ENCODE measurements at regions not wholly inside any gene's neighbourhood (a gene's known extent, or its start where the extent isn't known, plus 50 kb on each side); places are given as distances from the start of the nearest gene placed in this dataset.

GRCh38 chr9:90044263-90044662 is 439.5 kb downstream of the GADD45G start:
- Histone ChIP-seq H3K27ac (ENCODE audit: low read length) (no peak overlapping the region), H3K4me1 (ENCODE audit: control insufficient read depth, low read depth, low read length) (peaks cover 3% of the 10 kb centered on the region), H3K36me3 (ENCODE audit: control insufficient read depth, low read depth, low read length) (no peaks in the 10 kb centered on the region), H3K9ac (ENCODE audit: low read length) (no peak overlapping the region), H3K27me3 (ENCODE audit: control insufficient read depth, insufficient read depth, low read length) (no peaks in the 10 kb centered on the region), H3K9me3 (ENCODE audit: control insufficient read depth, low read depth, low read length) (no peaks in the 10 kb centered on the region), H3K4me3 (ENCODE audit: low read length) (no peak overlapping the region)

GRCh38 chr9:90044710-90045151 is 439.9 kb downstream of the GADD45G start:
- Histone ChIP-seq H3K36me3 (ENCODE audit: control insufficient read depth, low read depth, low read length) (no peaks in the 10 kb centered on the region), H3K9ac (ENCODE audit: low read length) (no peak overlapping the region), H3K9me3 (ENCODE audit: control insufficient read depth, low read depth, low read length) (no peaks in the 10 kb centered on the region), H3K27me3 (ENCODE audit: control insufficient read depth, insufficient read depth, low read length) (no peaks in the 10 kb centered on the region), H3K4me1 (ENCODE audit: control insufficient read depth, low read depth, low read length) (peaks cover 3% of the 10 kb centered on the region), H3K27ac (ENCODE audit: low read length) (no peak overlapping the region), H3K4me3 (ENCODE audit: low read length) (no peak overlapping the region)

- Histone ChIP-seq H3K4me3 (ENCODE audit: low read length) (no peak overlapping the region), H3K9me3 (ENCODE audit: control insufficient read depth, low read depth, low read length) (no peaks in the 10 kb centered on the region), H3K36me3 (ENCODE audit: control insufficient read depth, low read depth, low read length) (no peaks in the 10 kb centered on the region), H3K4me1 (ENCODE audit: control insufficient read depth, low read depth, low read length) (peaks cover 3% of the 10 kb centered on the region), H3K27ac (ENCODE audit: low read length) (no peak overlapping the region), H3K27me3 (ENCODE audit: control insufficient read depth, insufficient read depth, low read length) (no peaks in the 10 kb centered on the region), H3K9ac (ENCODE audit: low read length) (no peak overlapping the region)
These were observed 441.6 kb downstream of the GADD45G start for GRCh38 chr9:90046317-90046861.

- Histone ChIP-seq H3K36me3 (ENCODE audit: control insufficient read depth, low read depth, low read length) (no peaks in the 10 kb centered on the region), H3K9me3 (ENCODE audit: control insufficient read depth, low read depth, low read length) (no peaks in the 10 kb centered on the region), H3K27ac (ENCODE audit: low read length) (no peak overlapping the region), H3K27me3 (ENCODE audit: control insufficient read depth, insufficient read depth, low read length) (no peaks in the 10 kb centered on the region), H3K4me3 (ENCODE audit: low read length) (no peak overlapping the region), H3K9ac (ENCODE audit: low read length) (no peak overlapping the region), H3K4me1 (ENCODE audit: control insufficient read depth, low read depth, low read length) (peaks cover 3% of the 10 kb centered on the region)
These were observed 443.0 kb downstream of the GADD45G start for GRCh38 chr9:90047828-90048227.

- Histone ChIP-seq H3K36me3 (ENCODE audit: control insufficient read depth, low read depth, low read length) (no peaks in the 10 kb centered on the region), H3K27me3 (ENCODE audit: control insufficient read depth, insufficient read depth, low read length) (no peaks in the 10 kb centered on the region), H3K9me3 (ENCODE audit: control insufficient read depth, low read depth, low read length) (peaks cover 3% of the 10 kb centered on the region), H3K4me3 (ENCODE audit: low read length) (no peak overlapping the region), H3K27ac (ENCODE audit: low read length) (no peak overlapping the region), H3K9ac (ENCODE audit: low read length) (no peak overlapping the region), H3K4me1 (ENCODE audit: control insufficient read depth, low read depth, low read length) (no peaks in the 10 kb centered on the region)
These were observed 447.6 kb downstream of the GADD45G start for GRCh38 chr9:90052366-90052765.

GRCh38 chr9:90053027-90053426 is 448.2 kb downstream of the GADD45G start:
- no peaks in the 10 kb centered on the region for H3K4me1 ChIP-seq (ENCODE audit: control insufficient read depth, low read depth, low read length)
- no peaks in the 10 kb centered on the region for H3K27me3 ChIP-seq (ENCODE audit: control insufficient read depth, insufficient read depth, low read length)
- H3K9me3 ChIP-seq (ENCODE audit: control insufficient read depth, low read depth, low read length) = peaks cover 3% of the 10 kb centered on the region
- no peaks in the 10 kb centered on the region for H3K36me3 ChIP-seq (ENCODE audit: control insufficient read depth, low read depth, low read length)
- H3K9ac ChIP-seq (ENCODE audit: low read length) = no peak overlapping the region
- H3K27ac ChIP-seq (ENCODE audit: low read length) = no peak overlapping the region
- H3K4me3 ChIP-seq (ENCODE audit: low read length) = no peak overlapping the region

- Histone ChIP-seq H3K27ac (ENCODE audit: low read length) (no peak overlapping the region), H3K4me3 (ENCODE audit: low read length) (no peak overlapping the region), H3K9me3 (ENCODE audit: control insufficient read depth, low read depth, low read length) (peaks cover 3% of the 10 kb centered on the region), H3K4me1 (ENCODE audit: control insufficient read depth, low read depth, low read length) (no peaks in the 10 kb centered on the region), H3K36me3 (ENCODE audit: control insufficient read depth, low read depth, low read length) (no peaks in the 10 kb centered on the region), H3K27me3 (ENCODE audit: control insufficient read depth, insufficient read depth, low read length) (no peaks in the 10 kb centered on the region), H3K9ac (ENCODE audit: low read length) (no peak overlapping the region)
These were observed 450.0 kb downstream of the GADD45G start for GRCh38 chr9:90054810-90055209.

GRCh38 chr9:90055226-90055625 is 450.4 kb downstream of the GADD45G start:
- no peak overlapping the region for H3K9ac ChIP-seq (ENCODE audit: low read length)
- no peaks in the 10 kb centered on the region for H3K27me3 ChIP-seq (ENCODE audit: control insufficient read depth, insufficient read depth, low read length)
- no peaks in the 10 kb centered on the region for H3K4me1 ChIP-seq (ENCODE audit: control insufficient read depth, low read depth, low read length)
- no peak overlapping the region for H3K4me3 ChIP-seq (ENCODE audit: low read length)
- peaks cover 3% of the 10 kb centered on the region for H3K9me3 ChIP-seq (ENCODE audit: control insufficient read depth, low read depth, low read length)
- H3K36me3 ChIP-seq (ENCODE audit: control insufficient read depth, low read depth, low read length) = no peaks in the 10 kb centered on the region
- H3K27ac ChIP-seq (ENCODE audit: low read length) = no peak overlapping the region

- Histone ChIP-seq H3K4me1 (ENCODE audit: control insufficient read depth, low read depth, low read length) (peaks cover 4% of the 10 kb centered on the region), H3K9ac (ENCODE audit: low read length) (no peak overlapping the region), H3K27ac (ENCODE audit: low read length) (no peak overlapping the region), H3K36me3 (ENCODE audit: control insufficient read depth, low read depth, low read length) (no peaks in the 10 kb centered on the region), H3K9me3 (ENCODE audit: control insufficient read depth, low read depth, low read length) (peaks cover 3% of the 10 kb centered on the region), H3K4me3 (ENCODE audit: low read length) (no peak overlapping the region), H3K27me3 (ENCODE audit: control insufficient read depth, insufficient read depth, low read length) (no peaks in the 10 kb centered on the region)
These were observed 452.5 kb downstream of the GADD45G start for GRCh38 chr9:90057361-90057760.

- Histone ChIP-seq H3K27me3 (ENCODE audit: control insufficient read depth, insufficient read depth, low read length) (no peaks in the 10 kb centered on the region), H3K9me3 (ENCODE audit: control insufficient read depth, low read depth, low read length) (peaks cover under 1% of the 10 kb centered on the region), H3K4me3 (ENCODE audit: low read length) (no peak overlapping the region), H3K36me3 (ENCODE audit: control insufficient read depth, low read depth, low read length) (no peaks in the 10 kb centered on the region), H3K9ac (ENCODE audit: low read length) (no peak overlapping the region), H3K27ac (ENCODE audit: low read length) (no peak overlapping the region), H3K4me1 (ENCODE audit: control insufficient read depth, low read depth, low read length) (peaks cover 4% of the 10 kb centered on the region)
These were observed 453.5 kb downstream of the GADD45G start for GRCh38 chr9:90058182-90058763.

- Histone ChIP-seq H3K4me1 (ENCODE audit: control insufficient read depth, low read depth, low read length) (peaks cover 4% of the 10 kb centered on the region), H3K9me3 (ENCODE audit: control insufficient read depth, low read depth, low read length) (no peaks in the 10 kb centered on the region), H3K4me3 (ENCODE audit: low read length) (no peak overlapping the region), H3K36me3 (ENCODE audit: control insufficient read depth, low read depth, low read length) (no peaks in the 10 kb centered on the region), H3K27ac (ENCODE audit: low read length) (no peak overlapping the region), H3K27me3 (ENCODE audit: control insufficient read depth, insufficient read depth, low read length) (no peaks in the 10 kb centered on the region), H3K9ac (ENCODE audit: low read length) (no peak overlapping the region)
These were observed 454.6 kb downstream of the GADD45G start for GRCh38 chr9:90059436-90059835.

GRCh38 chr9:90060256-90060655 is 455.4 kb downstream of the GADD45G start:
- no peak overlapping the region for H3K27ac ChIP-seq (ENCODE audit: low read length)
- H3K9me3 ChIP-seq (ENCODE audit: control insufficient read depth, low read depth, low read length) = no peaks in the 10 kb centered on the region
- no peaks in the 10 kb centered on the region for H3K36me3 ChIP-seq (ENCODE audit: control insufficient read depth, low read depth, low read length)
- H3K4me1 ChIP-seq (ENCODE audit: control insufficient read depth, low read depth, low read length) = peaks cover 4% of the 10 kb centered on the region
- H3K4me3 ChIP-seq (ENCODE audit: low read length) = no peak overlapping the region
- no peak overlapping the region for H3K9ac ChIP-seq (ENCODE audit: low read length)
- no peaks in the 10 kb centered on the region for H3K27me3 ChIP-seq (ENCODE audit: control insufficient read depth, insufficient read depth, low read length)
